OCI-LY7 (cell line): ENCODE measurements at regions not wholly inside any gene's neighbourhood (a gene's known extent, or its start where the extent isn't known, plus 50 kb on each side); places are given as distances from the start of the nearest gene placed in this dataset.

ENCODE experiments used
- CTCF ChIP-seq: fragments of 200-600 bp; sonication (generic); conservative IDR thresholded peaks from 2 replicates; pipeline ENCODE4 v1.5.1; 2014; ENCODE audit warnings: mild to moderate bottlenecking, antibody characterized with exemption, low read length, moderate library complexity, mixed read lengths
- EZH2phosphoT487 ChIP-seq: fragments of 200-600 bp; sonication (generic); IDR thresholded peaks from 2 replicates; pipeline ENCODE4 v1.6.1; 2018; ENCODE audit warnings: low read depth, borderline replicate concordance, mild to moderate bottlenecking, mixed run types, antibody characterized with exemption, low read length, moderate library complexity, mixed read lengths

- TF ChIP-seq CTCF: no peak
- TF ChIP-seq EZH2phosphoT487: no peak
Observed at GRCh38 chr16:27613238-27613791, 63.4 kb downstream of the KATNIP start.
